CD14-positive monocyte (primary cell): ENCODE measurements at regions not wholly inside any gene's neighbourhood (a gene's known extent, or its start where the extent isn't known, plus 50 kb on each side); places are given as distances from the start of the nearest gene placed in this dataset.

Experiments used
- DNase-seq, 3 donors: peaks; one replicate each; pipeline ENCODE4 v3.0.0-alpha.2; 2011 to 2022
- H2AFZ ChIP-seq: 2 replicates; pipeline ENCODE4 v1.6.0; 2012; ENCODE audit warnings: mild to moderate bottlenecking, low read depth, low read length, inconsistent platforms; ENCODE audit not compliant: insufficient read depth, poor library complexity, severe bottlenecking
- H3K27ac ChIP-seq, 2 donors: 1 replicate in 1 of 2; 2 replicates in 1 of 2; pipeline ENCODE4 v1.5.1; 2012 to 2013; ENCODE audit warnings: low read length in 2 of 2, control low read depth in 1 of 2, inconsistent platforms in 1 of 2, low read depth in 1 of 2, mild to moderate bottlenecking in 1 of 2
- H3K27me3 ChIP-seq, 2 donors: one replicate each; pipeline versions ENCODE4 v1.6.0 to v1.6.1; 2011 to 2013; ENCODE audit warnings: low read length in 2 of 2; ENCODE audit not compliant: control insufficient read depth in 2 of 2, insufficient read depth in 2 of 2
- H3K36me3 ChIP-seq, 2 donors: replicated peaks in 1 of 2; 1 replicate in 1 of 2; 2 replicates in 1 of 2; pipeline versions ENCODE4 v1.5.1 to v1.6.1; 2012 to 2013; ENCODE audit warnings: low read length in 2 of 2, control low read depth in 1 of 2, inconsistent platforms in 1 of 2, mild to moderate bottlenecking in 1 of 2; ENCODE audit not compliant: insufficient read depth in 2 of 2, control insufficient read depth in 1 of 2
- H3K4me1 ChIP-seq, 2 donors: 1 replicate in 1 of 2; 2 replicates in 1 of 2; pipeline versions ENCODE4 v1.5.1 to v1.6.1; 2012 to 2013; ENCODE audit warnings: low read length in 2 of 2, control low read depth in 1 of 2, inconsistent platforms in 1 of 2, mild to moderate bottlenecking in 1 of 2, moderate library complexity in 1 of 2; ENCODE audit not compliant: insufficient read depth in 2 of 2, control insufficient read depth in 1 of 2
- H3K4me2 ChIP-seq: replicated peaks from 2 replicates; pipeline ENCODE3; 2012; ENCODE audit warnings: low read length, moderate library complexity, mild to moderate bottlenecking; ENCODE audit not compliant: poor library complexity, severe bottlenecking; ENCODE audit errors: extremely low read depth
- H3K4me3 ChIP-seq, 3 experiments: fragments of 200-600 bp in 1 of 3; sonication (generic) in 1 of 3; replicated peaks in 1 of 3; 1 replicate in 2 of 3; 2 replicates in 1 of 3; pipeline ENCODE4 v1.5.1; 2011 to 2013; ENCODE audit warnings: low read length in 3 of 3, mild to moderate bottlenecking in 3 of 3, control low read depth in 2 of 3, low read depth in 2 of 3, inconsistent platforms in 1 of 3, moderate library complexity in 1 of 3
- H3K79me2 ChIP-seq: 2 replicates; pipeline ENCODE4 v1.6.0; 2012; ENCODE audit warnings: mild to moderate bottlenecking, control low read depth, inconsistent platforms, low read length, moderate library complexity; ENCODE audit not compliant: insufficient read depth
- H3K9ac ChIP-seq: 2 replicates; pipeline ENCODE4 v1.6.0; 2017; ENCODE audit warnings: low read length, mild to moderate bottlenecking; ENCODE audit not compliant: insufficient read depth, poor library complexity, severe bottlenecking
- H3K9me3 ChIP-seq, 2 donors: replicated peaks in 1 of 2; 1 replicate in 1 of 2; 2 replicates in 1 of 2; pipeline versions ENCODE4 v1.5.1 to v1.6.1; 2012 to 2013; ENCODE audit warnings: low read length in 2 of 2, control low read depth in 1 of 2; ENCODE audit not compliant: control insufficient read depth in 1 of 2, insufficient read depth in 1 of 2
- H4K20me1 ChIP-seq: 2 replicates; pipeline ENCODE4 v1.6.0; 2012; ENCODE audit warnings: mild to moderate bottlenecking, low read length, control low read depth, moderate library complexity; ENCODE audit not compliant: insufficient read depth
- H3K27ac Mint-ChIP-seq, 7 donors: one replicate each; pipeline ENCODE4 v1.8.0; 2020; ENCODE audit warnings: mild to moderate bottlenecking in 7 of 7, mixed read lengths in 7 of 7, moderate library complexity in 6 of 7, inconsistent platforms in 2 of 7
- H3K27me3 Mint-ChIP-seq, 3 donors: one replicate each; pipeline ENCODE4 v1.8.0; 2021 to 2022; ENCODE audit warnings: low read depth in 3 of 3, mild to moderate bottlenecking in 3 of 3, mixed read lengths in 3 of 3, moderate library complexity in 3 of 3, inconsistent platforms in 1 of 3
- H3K36me3 Mint-ChIP-seq, 2 donors: one replicate each; pipeline ENCODE4 v1.8.0; 2020; ENCODE audit warnings: mixed read lengths in 2 of 2, inconsistent platforms in 1 of 2, mild to moderate bottlenecking in 1 of 2
- H3K4me1 Mint-ChIP-seq: one replicate; pipeline ENCODE4 v1.8.0; 2020; ENCODE audit warnings: mild to moderate bottlenecking, mixed read lengths
- H3K4me3 Mint-ChIP-seq, 2 donors: one replicate each; pipeline ENCODE4 v1.8.0; 2020; ENCODE audit warnings: mild to moderate bottlenecking in 2 of 2, mixed read lengths in 2 of 2, moderate library complexity in 1 of 2
- H3K9me3 Mint-ChIP-seq, 7 donors: one replicate each; pipeline ENCODE4 v1.8.0; 2020 to 2022; ENCODE audit warnings: mixed read lengths in 7 of 7, mild to moderate bottlenecking in 6 of 7, moderate library complexity in 6 of 7, inconsistent platforms in 2 of 7
- WGBS: methylation state at CpG from one replicate; pipeline ENCODE4 v1.1.5; 2013; ENCODE audit warnings: missing lambda C conversion rate; ENCODE audit not compliant: insufficient coverage; 5-methylcytosine and 5-hydroxymethylcytosine counted together
- intact Hi-C, 2 donors: fragments of 100-400 bp; cut with micrococcal nuclease; formaldehyde crosslinking; loops; one replicate each; pipeline versions ENCODE4 v1.15.0 to v1.15.1; 2023
- TF ChIP-seq, protein P1 (sequence below): fragments of 200-600 bp; IDR thresholded peaks from one replicate; pipeline ENCODE4 v1.8.0; 2022; ENCODE audit warnings: antibody characterized with exemption, mild to moderate bottlenecking

DNA sequence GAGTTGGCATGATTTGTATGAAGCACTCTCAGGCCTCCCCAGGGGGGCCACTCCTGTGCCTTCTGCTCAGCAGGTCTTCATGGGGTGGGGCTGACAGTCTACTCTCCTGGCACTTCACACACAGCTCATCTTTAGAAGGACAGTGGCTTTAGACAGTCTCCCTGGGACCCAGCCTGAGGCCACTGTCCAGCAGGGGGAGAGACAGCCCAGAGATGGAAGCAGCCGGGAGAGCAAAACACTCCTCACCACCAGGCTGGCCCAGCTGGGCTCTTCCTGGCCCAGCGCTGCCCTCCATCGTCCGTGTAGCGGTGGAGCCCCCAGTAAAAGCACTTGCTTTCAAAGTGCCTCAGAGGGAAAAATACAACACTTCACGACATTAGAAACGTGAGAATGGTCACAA is 62.0 kb upstream of the CRHR1 start:
- H3K4me1 Mint-ChIP-seq: no peaks in the 10 kb centered on the region
- Histone ChIP-seq H3K9ac (no peak overlapping the region), H3K79me2 (no peaks in the 10 kb centered on the region), H2AFZ (no peak overlapping the region), H3K27me3 (peaks cover 0 to 6% of the 10 kb centered on the region in 2 donors), H3K4me2 (no peak overlapping the region), H3K4me1 (no peaks in the 10 kb centered on the region), H4K20me1 (no peaks in the 10 kb centered on the region), H3K4me3 (no peak overlapping the region), H3K27ac (no peak overlapping the region), H3K36me3 (no peaks in the 10 kb centered on the region), H3K9me3 (peaks cover 0 to 7% of the 10 kb centered on the region in 2 donors)
- H3K4me3 Mint-ChIP-seq: no peak overlapping the region
- no peaks in the 10 kb centered on the region for H3K36me3 Mint-ChIP-seq
- WGBS: 23% methylated on average over 7 of the region's 7 CpGs
- no peak overlapping the region for H3K27ac Mint-ChIP-seq
- H3K27me3 Mint-ChIP-seq: peaks cover 5 to 25% (median 23%) of the 10 kb centered on the region in 3 donors
- H3K9me3 Mint-ChIP-seq: peaks cover 0 to 15% (median 2%) of the 10 kb centered on the region in 7 donors
- DNase-seq: no peak
- intact Hi-C loops: no loop called here
- TF ChIP-seq, protein P1, sequence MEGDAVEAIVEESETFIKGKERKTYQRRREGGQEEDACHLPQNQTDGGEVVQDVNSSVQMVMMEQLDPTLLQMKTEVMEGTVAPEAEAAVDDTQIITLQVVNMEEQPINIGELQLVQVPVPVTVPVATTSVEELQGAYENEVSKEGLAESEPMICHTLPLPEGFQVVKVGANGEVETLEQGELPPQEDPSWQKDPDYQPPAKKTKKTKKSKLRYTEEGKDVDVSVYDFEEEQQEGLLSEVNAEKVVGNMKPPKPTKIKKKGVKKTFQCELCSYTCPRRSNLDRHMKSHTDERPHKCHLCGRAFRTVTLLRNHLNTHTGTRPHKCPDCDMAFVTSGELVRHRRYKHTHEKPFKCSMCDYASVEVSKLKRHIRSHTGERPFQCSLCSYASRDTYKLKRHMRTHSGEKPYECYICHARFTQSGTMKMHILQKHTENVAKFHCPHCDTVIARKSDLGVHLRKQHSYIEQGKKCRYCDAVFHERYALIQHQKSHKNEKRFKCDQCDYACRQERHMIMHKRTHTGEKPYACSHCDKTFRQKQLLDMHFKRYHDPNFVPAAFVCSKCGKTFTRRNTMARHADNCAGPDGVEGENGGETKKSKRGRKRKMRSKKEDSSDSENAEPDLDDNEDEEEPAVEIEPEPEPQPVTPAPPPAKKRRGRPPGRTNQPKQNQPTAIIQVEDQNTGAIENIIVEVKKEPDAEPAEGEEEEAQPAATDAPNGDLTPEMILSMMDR: no peak

DNA sequence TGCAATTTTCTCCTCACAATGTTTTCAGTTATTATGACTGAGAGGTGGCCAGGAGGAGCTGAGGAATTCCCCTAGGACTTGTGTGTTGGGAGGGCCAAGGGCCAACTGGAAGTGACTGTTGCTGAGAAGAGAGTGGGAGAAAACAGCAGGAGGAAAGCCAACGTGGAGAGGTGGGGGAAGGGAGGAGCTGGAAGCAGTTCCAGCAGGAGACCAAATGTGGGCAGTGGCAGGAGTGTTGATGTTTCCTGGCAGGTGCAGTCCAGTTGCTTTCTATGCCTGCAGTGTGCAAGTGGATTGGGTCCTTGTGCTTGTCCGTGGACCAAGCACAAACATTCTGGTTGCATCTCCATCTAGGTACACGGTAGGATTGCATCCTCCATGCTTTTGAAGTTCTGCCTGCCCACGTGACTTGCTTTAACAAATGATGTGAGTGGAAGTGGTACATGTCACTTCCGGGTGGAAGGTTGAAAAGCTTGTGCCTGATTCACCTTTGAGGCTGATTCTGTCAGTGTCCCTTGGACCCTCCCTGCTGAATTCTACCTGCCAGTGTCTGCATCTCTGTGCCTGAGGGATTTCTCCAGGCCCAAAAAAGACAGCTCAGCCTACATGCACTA is 54.7 kb upstream of the CRHR1 start:
- no peaks in the 10 kb centered on the region for H3K36me3 ChIP-seq

More for the DNA sequence above, 54.7 kb upstream of the CRHR1 start:
- WGBS: 59% methylated on average over 4 of the region's 5 CpGs
- H3K27me3 ChIP-seq: peaks cover 0 to 6% of the 10 kb centered on the region in 2 donors
- no peak for DNase-seq
- intact Hi-C loops: no loop called here
- no peaks in the 10 kb centered on the region for H4K20me1 ChIP-seq
- TF ChIP-seq, protein P1: no peak
- H3K4me3 ChIP-seq: no peak overlapping the region
- no peak overlapping the region for H3K27ac ChIP-seq
- no peak overlapping the region for H3K4me3 Mint-ChIP-seq
- H2AFZ ChIP-seq: no peak overlapping the region
- H3K9me3 ChIP-seq: peaks cover 23 to 35% of the 10 kb centered on the region in 2 donors
- H3K9me3 Mint-ChIP-seq: peaks cover 17 to 39% (median 25%) of the 10 kb centered on the region in 7 donors
- H3K27ac Mint-ChIP-seq: no peak overlapping the region
- H3K4me2 ChIP-seq: no peak overlapping the region
- H3K9ac ChIP-seq: no peak overlapping the region
- H3K79me2 ChIP-seq: no peaks in the 10 kb centered on the region
- H3K36me3 Mint-ChIP-seq: no peaks in the 10 kb centered on the region
- no peaks in the 10 kb centered on the region for H3K4me1 Mint-ChIP-seq
- H3K4me1 ChIP-seq: no peaks in the 10 kb centered on the region
- peaks cover 8 to 19% (median 18%) of the 10 kb centered on the region in 3 donors for H3K27me3 Mint-ChIP-seq
